Kidney (tissue), 13 donors: ENCODE measurements at regions not wholly inside any gene's neighbourhood (a gene's known extent, or its start where the extent isn't known, plus 50 kb on each side); places are given as distances from the start of the nearest gene placed in this dataset.

Experiments
- DNase-seq, 5 donors: peaks; one replicate each; pipeline ENCODE4 v3.0.0-alpha.2; 2013 to 2020
- FAIRE-seq: peaks from 2 replicates; lab custom pipeline; 2012; peaks lifted over from hg19 to GRCh38; lab: Jason Lieb, UNC
- H3K27ac ChIP-seq, 2 donors: one replicate each; pipeline ENCODE4 v1.7.0; 2013; ENCODE audit warnings: low read depth in 2 of 2, low read length in 2 of 2, inconsistent platforms in 1 of 2
- H3K27me3 ChIP-seq: one replicate; pipeline ENCODE4 v1.7.1; 2013; ENCODE audit warnings: low read length, inconsistent platforms; ENCODE audit not compliant: control insufficient read depth, insufficient read depth
- H3K36me3 ChIP-seq, 3 donors: one replicate each; pipeline versions ENCODE4 v1.7.0 to v1.7.1; 2013; ENCODE audit warnings: low read length in 3 of 3, control low read depth in 1 of 3, inconsistent platforms in 1 of 3; ENCODE audit not compliant: insufficient read depth in 3 of 3, control insufficient read depth in 2 of 3
- H3K4me1 ChIP-seq, 3 donors: one replicate each; pipeline versions ENCODE4 v1.7.0 to v1.7.1; 2013; ENCODE audit warnings: low read length in 3 of 3, inconsistent platforms in 1 of 3, low read depth in 1 of 3; ENCODE audit not compliant: control insufficient read depth in 2 of 3, insufficient read depth in 2 of 3
- H3K4me3 ChIP-seq, 3 donors: one replicate each; pipeline versions ENCODE4 v1.7.0 to v1.8.1; 2013; ENCODE audit warnings: low read length in 3 of 3, control low read depth in 1 of 3, inconsistent platforms in 1 of 3
- H3K9ac ChIP-seq, 3 donors: one replicate each; pipeline versions ENCODE4 v1.7.0 to v1.7.1; 2013; ENCODE audit warnings: low read length in 3 of 3, control low read depth in 1 of 3, inconsistent platforms in 1 of 3
- H3K9me3 ChIP-seq, 3 donors: one replicate each; pipeline versions ENCODE4 v1.7.0 to v1.7.1; 2013; ENCODE audit warnings: low read length in 3 of 3, control low read depth in 1 of 3, inconsistent platforms in 1 of 3; ENCODE audit not compliant: control insufficient read depth in 2 of 3, insufficient read depth in 1 of 3
- intact Hi-C: fragments of 100-400 bp; cut with DNase I; formaldehyde crosslinking; loops from one replicate; pipeline ENCODE4 v1.11.1; 2022
- TF ChIP-seq, protein P1 (sequence below): IDR thresholded peaks from 3 replicates; pipeline ENCODE4 v1.5.1; 2012; ENCODE audit warnings: mild to moderate bottlenecking, moderate library complexity, borderline replicate concordance; ENCODE audit not compliant: insufficient read depth; ENCODE audit errors: extremely low read depth
- donor health status: control.
- donor health status: control.
- donor health status: control.
- donor health status: control.
- donor health status: control.
- donor health status: DM: yes; HTN: yes; CAD: no.
- donor health status: Normal renal cell carcinoma (clear cell type).

DNA sequence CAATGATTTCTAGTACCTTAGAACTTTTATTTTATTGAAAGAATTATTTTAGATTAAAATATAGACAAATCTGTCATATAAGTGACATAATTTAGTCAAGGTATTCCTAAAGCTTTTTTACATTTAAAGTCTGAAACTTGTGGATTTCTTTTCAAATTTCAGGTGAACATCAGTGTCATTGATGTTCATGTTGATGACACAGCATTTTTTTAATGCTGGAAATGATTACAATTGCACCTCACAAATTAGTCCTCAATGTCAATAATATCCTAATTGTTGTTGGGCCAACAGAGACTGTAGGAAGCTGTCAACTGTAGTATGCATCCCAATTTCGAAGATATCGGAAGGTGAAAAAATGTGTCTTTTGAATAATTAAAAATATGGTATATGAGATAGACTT is 214.4 kb upstream of the ARL4C start:
- Histone ChIP-seq H3K4me1 (no peaks in the 10 kb centered on the region), H3K27me3 (no peaks in the 10 kb centered on the region), H3K9ac (no peak overlapping the region), H3K9me3 (no peaks in the 10 kb centered on the region), H3K36me3 (no peaks in the 10 kb centered on the region), H3K27ac (no peak overlapping the region), H3K4me3 (no peak overlapping the region)
- intact Hi-C loops, result no loop called here
- DNase-seq (no peak), FAIRE-seq (no peak)
- TF ChIP-seq, protein P1, sequence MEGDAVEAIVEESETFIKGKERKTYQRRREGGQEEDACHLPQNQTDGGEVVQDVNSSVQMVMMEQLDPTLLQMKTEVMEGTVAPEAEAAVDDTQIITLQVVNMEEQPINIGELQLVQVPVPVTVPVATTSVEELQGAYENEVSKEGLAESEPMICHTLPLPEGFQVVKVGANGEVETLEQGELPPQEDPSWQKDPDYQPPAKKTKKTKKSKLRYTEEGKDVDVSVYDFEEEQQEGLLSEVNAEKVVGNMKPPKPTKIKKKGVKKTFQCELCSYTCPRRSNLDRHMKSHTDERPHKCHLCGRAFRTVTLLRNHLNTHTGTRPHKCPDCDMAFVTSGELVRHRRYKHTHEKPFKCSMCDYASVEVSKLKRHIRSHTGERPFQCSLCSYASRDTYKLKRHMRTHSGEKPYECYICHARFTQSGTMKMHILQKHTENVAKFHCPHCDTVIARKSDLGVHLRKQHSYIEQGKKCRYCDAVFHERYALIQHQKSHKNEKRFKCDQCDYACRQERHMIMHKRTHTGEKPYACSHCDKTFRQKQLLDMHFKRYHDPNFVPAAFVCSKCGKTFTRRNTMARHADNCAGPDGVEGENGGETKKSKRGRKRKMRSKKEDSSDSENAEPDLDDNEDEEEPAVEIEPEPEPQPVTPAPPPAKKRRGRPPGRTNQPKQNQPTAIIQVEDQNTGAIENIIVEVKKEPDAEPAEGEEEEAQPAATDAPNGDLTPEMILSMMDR, result no peak

DNA sequence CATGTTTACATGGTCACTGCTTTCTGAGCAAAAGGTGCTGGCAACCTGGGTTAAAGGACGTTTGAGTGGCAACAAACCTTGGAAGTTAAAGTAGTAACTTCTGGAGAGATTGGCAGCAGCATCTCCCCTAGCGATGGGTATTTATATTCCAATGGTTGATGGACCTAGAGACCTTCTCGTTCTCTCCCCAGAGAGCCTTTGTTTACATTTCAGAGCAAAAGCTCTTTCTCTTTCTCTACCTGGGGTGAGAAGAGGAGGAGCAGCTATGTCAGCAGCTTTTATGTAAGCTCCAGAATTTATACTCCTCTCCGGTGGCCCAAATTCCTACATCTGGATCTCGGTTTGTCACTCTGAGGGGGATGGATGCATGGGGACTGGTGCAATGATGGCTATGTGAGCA is 213.7 kb upstream of the ARL4C start:
- Histone ChIP-seq H3K27me3 (no peaks in the 10 kb centered on the region), H3K9ac (no peak overlapping the region), H3K27ac (no peak overlapping the region), H3K4me3 (no peak overlapping the region), H3K4me1 (no peaks in the 10 kb centered on the region), H3K9me3 (no peaks in the 10 kb centered on the region), H3K36me3 (no peaks in the 10 kb centered on the region)
- FAIRE-seq (no peak), DNase-seq (no peak)
- TF ChIP-seq, protein P1, result no peak
- intact Hi-C loops, result no loop called here

DNA sequence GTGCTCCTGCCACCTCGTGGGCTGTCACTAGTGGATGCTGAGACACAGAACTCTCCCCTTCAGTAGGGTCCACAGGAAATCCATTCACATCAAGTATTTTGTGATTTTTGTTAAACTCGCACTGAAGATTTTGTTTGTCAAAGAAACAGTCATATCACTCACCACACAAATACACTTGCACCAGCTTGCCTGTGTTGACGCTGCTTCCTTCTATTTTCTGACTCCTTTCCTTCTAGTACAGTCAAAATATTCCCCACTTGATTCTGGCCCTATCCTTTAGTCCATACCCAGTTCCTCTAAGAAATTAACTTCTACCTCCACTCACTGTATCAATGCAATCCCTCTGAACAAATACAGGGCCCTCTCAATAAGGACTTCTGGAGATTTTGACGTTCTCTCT is 213.2 kb upstream of the ARL4C start:
- Histone ChIP-seq H3K36me3 (no peaks in the 10 kb centered on the region), H3K4me1 (no peaks in the 10 kb centered on the region), H3K9me3 (no peaks in the 10 kb centered on the region), H3K4me3 (no peak overlapping the region), H3K9ac (no peak overlapping the region), H3K27ac (no peak overlapping the region), H3K27me3 (no peaks in the 10 kb centered on the region)
- DNase-seq (no peak), FAIRE-seq (no peak)
- TF ChIP-seq, protein P1, result no peak
- intact Hi-C loops, result no loop called here

DNA sequence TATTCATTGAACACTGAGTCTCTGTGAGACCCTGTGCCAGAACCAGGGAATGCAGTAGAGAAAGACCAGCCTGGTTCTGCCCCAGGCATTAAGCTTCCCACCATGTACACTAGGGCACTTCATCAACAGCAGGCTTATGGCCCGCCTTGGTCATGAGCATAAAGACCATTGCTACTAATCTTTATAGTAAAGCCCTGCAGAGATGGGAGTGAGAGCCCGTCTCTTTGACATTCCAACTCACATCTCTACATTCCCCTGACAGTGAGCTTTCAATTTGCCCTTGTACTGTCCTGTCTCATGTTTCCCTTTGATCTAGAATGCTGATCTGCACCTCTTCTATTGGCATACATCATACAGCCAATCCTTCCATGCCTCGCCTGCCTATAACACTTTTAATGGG is 211.8 kb upstream of the ARL4C start:
- Histone ChIP-seq H3K27ac (no peak overlapping the region), H3K9me3 (no peaks in the 10 kb centered on the region), H3K36me3 (no peaks in the 10 kb centered on the region), H3K27me3 (no peaks in the 10 kb centered on the region), H3K4me1 (no peaks in the 10 kb centered on the region), H3K4me3 (no peak overlapping the region), H3K9ac (no peak overlapping the region)
- FAIRE-seq (no peak), DNase-seq (no peak)
- intact Hi-C loops, result no loop called here
- TF ChIP-seq, protein P1, result no peak
